Hepatocyte (in vitro differentiated cells): ENCODE measurements at regions not wholly inside any gene's neighbourhood (a gene's known extent, or its start where the extent isn't known, plus 50 kb on each side); places are given as distances from the start of the nearest gene placed in this dataset.

ENCODE experiments used
- EZH2 ChIP-seq: fragments of 200-600 bp; sonication (generic); IDR thresholded peaks from 2 replicates; pipeline ENCODE4 v1.6.1; 2016; ENCODE audit warnings: antibody characterized with exemption, mild to moderate bottlenecking, borderline replicate concordance
- EZH2phosphoT487 ChIP-seq: fragments of 200-600 bp; sonication (generic); IDR thresholded peaks from one replicate; pipeline ENCODE4 v1.6.1; 2018; ENCODE audit warnings: antibody characterized with exemption, mild to moderate bottlenecking, low read depth, moderate library complexity; ENCODE audit not compliant: unreplicated experiment, severe bottlenecking
- TF ChIP-seq, protein P1 (sequence below): fragments of 200-600 bp; sonication (generic); IDR thresholded peaks from 2 replicates; pipeline ENCODE4 v1.5.1; 2016; ENCODE audit warnings: antibody characterized with exemption, mild to moderate bottlenecking; ENCODE audit not compliant: poor library complexity

DNA sequence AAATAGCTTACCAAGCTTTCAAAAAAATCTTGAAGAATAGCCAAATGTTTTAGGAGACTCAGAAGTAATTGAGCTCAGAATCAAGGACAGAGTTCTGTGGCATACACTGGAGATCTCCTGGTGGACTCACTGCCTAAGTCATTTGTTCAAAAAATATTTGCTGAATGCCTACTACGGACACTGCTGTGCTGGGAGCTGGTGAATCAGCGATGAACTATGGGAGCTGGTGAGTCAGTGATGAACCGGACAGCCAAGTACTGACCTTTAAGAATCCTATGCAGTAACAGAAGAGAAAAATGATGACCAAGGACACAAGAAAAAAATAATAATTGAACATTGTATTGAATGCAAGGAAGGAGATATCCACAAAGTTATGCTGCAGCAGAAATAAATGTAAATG lies 717.9 kb upstream of the CXADR start:
- no peak for TF ChIP-seq EZH2
- TF ChIP-seq, protein P1, sequence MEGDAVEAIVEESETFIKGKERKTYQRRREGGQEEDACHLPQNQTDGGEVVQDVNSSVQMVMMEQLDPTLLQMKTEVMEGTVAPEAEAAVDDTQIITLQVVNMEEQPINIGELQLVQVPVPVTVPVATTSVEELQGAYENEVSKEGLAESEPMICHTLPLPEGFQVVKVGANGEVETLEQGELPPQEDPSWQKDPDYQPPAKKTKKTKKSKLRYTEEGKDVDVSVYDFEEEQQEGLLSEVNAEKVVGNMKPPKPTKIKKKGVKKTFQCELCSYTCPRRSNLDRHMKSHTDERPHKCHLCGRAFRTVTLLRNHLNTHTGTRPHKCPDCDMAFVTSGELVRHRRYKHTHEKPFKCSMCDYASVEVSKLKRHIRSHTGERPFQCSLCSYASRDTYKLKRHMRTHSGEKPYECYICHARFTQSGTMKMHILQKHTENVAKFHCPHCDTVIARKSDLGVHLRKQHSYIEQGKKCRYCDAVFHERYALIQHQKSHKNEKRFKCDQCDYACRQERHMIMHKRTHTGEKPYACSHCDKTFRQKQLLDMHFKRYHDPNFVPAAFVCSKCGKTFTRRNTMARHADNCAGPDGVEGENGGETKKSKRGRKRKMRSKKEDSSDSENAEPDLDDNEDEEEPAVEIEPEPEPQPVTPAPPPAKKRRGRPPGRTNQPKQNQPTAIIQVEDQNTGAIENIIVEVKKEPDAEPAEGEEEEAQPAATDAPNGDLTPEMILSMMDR: no peak
- no peak for TF ChIP-seq EZH2phosphoT487
